Islet precursor cell (in vitro differentiated cells): ENCODE measurements at regions not wholly inside any gene's neighbourhood (a gene's known extent, or its start where the extent isn't known, plus 50 kb on each side); places are given as distances from the start of the nearest gene placed in this dataset.
"Not testable (repeated sequence)": the region's sequence is repeated elsewhere in the genome, so short reads cannot be mapped to it uniquely, and the experiment has no call there.

Source experiments
- DNase-seq: peaks from one replicate; pipeline ENCODE4 v3.0.0-alpha.2; 2018

DNA sequence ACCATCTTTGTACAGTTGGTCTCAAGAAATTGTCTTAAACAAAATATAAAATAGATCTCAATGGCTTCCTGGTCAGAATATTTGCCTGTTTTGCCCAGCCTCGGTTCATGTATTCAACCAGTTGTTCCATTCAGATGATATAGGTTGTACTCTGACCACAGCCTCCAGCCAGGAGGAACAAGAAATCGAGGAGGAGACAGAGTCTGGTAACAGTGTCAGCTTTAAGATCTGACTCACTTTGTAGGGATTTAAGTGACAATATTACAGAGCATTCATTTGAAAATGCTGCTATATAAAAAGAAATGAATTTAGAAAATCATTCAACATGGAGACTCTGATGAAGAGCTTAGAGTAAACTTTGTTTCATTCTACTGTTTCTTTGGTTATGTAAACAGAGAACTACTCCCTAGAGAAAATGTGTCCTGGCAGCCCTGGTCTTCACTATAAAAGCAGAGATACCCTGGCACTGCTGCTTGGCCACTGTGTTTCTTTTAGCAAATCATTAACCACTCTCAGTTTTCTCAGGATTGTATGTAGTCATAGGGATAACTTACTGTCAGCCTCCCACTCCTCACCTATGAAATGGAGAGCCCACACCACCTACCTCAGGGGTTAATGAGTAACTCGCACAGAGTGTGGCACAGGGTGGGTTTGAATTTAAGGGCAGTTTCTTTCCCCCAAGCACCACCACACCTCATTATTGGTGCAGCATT is 53.5 kb downstream of the PAGE2 start:
- DNase-seq, result no peak

DNA sequence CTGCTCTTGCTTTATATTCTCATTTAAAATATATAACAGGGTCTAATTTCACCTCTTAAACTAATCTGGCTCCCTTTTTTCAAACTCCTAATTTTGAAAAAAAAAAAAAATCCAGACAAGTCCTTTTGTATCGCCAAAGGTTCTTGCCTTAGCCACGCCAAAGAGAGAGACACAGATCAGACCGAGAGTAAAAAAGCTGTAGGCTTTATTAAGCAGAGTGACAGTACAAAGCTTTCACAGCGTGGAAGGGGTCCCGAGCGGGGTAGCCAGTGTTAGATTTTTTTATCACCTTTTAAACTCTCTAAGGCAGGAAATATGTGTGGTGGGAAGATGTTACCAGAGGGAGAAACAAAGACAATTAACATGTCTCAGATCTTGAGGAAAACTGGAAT is 54.1 kb downstream of the PAGE2 start:
- no peak for DNase-seq

DNA sequence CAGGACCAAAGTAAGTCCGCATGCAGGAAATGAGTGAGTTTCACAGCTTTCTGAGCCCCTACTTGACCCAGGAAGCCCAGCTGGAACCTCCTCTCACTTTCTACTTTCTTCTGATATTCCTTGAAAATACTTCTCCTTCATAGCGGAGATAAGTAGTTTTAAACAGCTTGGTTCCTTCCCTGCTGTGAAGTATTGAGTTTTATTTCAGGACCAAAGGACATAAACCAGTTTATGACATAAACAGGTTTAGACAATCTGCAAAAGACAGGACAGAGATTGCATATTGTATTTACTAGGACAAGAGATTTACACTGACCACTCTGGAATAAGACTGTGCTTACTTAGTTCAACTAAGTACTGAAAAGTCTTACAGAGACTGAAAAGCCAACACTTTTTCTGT is 54.8 kb downstream of the PAGE2 start:
- no peak for DNase-seq

DNA sequence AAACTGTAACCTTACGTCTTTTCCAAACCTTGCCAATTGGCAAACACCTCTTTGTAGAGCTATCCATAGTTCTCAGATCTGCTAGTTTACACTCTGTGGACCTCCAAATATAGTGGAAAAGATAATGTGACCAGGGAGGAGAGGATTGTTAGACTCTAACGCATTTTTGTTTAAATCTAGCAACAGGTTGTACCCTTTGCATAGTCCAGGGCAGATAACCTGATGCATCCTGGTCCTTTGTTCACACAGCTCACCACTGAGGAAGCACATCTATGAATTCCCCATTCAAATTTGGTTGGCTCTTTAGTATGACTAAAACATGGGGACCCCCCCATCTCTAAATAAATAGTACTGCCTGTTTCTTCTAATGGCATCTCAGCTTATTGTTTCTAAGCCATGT is 55.9 kb downstream of the PAGE2 start:
- no peak for DNase-seq

DNA sequence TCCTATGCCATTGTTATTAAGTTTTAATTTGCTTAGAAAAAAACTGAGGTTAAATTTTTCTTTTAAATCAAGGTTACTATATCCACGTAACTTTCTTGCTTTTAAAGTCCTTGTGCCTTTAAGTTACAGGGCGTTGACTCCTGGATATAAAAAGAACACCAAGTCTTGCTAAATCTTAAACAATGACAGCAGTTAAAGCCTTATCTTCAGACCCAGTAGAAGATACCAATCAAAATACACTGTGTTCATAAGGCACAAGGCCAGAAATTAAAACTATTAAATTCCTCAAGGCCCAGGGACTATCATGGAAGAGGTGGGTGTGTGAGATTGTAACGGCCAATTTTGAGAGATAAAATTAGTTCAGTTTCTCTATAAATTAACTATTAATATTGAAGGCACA is 60.4 kb downstream of the PAGE2 start:
- DNase-seq, result no peak

DNA sequence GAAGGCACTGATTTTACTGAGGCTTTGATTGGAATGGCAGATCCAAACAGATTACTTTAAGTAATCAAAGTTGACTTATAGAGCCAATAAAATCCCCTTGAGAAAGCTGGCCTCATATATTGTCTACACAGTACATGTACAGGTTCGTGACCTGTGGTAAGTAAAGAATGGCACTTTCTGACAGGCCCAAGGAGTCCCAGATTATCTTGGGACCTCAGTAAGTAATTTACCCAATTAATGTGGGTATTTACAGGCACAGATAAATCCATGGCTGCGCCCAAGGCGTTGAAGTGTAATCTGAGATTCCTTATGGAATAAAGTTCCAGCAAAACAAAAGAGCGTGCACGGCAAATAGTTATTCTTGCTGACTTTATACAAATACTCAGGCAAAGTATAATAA is 62.4 kb downstream of the PAGE2 start:
- DNase-seq, result no peak

GRCh38 chrX:55159551-55159950 is 60.6 kb upstream of the PAGE5 start:
- DNase-seq, result no peak

DNA sequence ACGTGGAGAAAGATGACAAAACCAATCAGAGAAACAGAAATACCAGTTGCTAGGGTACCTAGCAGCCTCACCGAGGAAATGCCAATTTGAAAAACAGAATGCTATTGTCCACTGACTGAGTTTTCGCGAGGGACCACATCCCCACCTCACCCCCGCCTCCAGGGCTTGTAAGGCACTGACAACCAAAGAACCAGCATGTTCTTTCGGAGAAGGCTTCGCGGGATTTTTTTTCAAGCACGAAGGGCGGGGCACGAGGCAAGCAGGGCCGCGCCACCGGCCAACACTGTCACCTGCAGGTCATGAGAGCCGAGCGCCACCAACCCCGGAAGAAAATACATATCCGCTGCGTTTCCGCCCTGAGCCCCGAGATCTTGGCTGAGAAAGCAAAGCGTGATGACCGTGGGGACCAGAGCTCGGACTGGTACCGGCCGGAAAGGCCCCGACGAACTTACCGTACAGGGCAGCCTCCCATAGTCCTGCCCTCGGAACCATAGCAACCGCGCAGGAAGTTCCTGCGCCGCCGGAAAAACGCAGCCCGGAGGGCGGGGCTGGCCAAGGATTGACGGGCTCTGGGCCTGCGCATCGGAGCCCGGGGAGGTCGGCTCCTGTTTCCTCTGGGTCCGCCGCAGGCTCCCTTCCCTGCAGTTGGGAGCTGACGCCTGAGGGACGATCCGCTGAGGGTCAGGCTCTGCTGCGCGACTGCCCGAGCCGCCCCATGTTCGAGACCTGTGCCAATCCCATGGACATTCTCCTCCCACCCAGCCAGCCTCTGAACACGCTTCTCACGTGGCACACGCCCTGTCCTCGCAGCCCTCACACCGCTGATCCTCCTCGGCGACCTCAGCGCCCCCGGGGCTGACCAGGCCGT is 59.2 kb upstream of the PAGE5 start:
- peak; percentile 94 for DNase-seq

GRCh38 chrX:55161581-55161980 is 58.6 kb upstream of the PAGE5 start:
- DNase-seq, result peak; percentile 72

DNA sequence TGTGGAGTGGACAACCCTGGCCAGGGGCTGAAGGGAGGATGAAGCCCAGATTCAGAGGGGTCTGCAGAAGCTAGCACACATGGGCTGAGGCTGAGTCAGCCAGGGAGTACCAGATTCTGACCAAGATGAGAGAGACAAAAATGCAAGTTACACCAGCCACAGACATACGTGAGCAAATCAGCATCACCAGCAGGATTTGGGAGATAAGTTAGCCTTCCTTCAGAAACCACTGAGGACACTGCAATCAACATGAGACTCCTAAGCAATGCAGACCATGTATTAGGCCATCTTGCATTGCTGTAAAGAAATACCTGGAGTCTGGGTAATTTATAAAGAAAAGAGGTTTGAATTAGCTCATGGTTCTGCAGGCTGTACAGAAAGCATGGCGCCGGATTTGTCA is 57.0 kb upstream of the PAGE5 start:
- DNase-seq, result no peak

DNA sequence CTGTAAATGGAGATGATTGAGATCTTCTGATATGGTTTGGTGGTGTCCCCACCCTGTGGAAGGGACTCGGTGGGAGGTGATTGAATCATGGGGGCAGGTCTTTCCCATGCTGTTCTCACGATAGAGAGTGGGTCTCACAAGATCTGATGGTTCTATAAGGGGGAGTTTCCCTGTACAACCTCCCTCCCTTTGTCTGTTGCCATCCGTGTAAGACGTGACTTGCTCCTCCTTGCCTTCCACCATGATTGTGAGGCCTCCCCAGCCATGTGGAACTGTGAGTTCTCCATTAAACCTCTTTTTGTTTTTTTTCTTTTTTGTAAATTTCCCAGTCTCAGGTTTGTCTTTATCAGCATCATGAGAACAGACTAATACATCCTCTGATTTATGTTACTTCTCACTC is 55.1 kb upstream of the PAGE5 start:
- not testable (repeated sequence) for DNase-seq

- DNase-seq, result no peak
These were observed 52.9 kb upstream of the PAGE5 start for GRCh38 chrX:55167124-55167803.

- DNase-seq, result no peak
These were observed 52.2 kb upstream of the PAGE5 start for GRCh38 chrX:55167901-55168300.

GRCh38 chrX:55169782-55170181 is 50.4 kb upstream of the PAGE5 start:
- no peak for DNase-seq
